Keratinocyte (primary cell): ENCODE measurements at regions not wholly inside any gene's neighbourhood (a gene's known extent, or its start where the extent isn't known, plus 50 kb on each side); places are given as distances from the start of the nearest gene placed in this dataset.
"Not testable (repeated sequence)": the region's sequence is repeated elsewhere in the genome, so short reads cannot be mapped to it uniquely, and the experiment has no call there.

Experiments used
- CTCF ChIP-seq, 3 experiments: IDR thresholded peaks in 1 of 3; conservative IDR thresholded peaks in 1 of 3; optimal IDR thresholded peaks in 1 of 3; 2 replicates in 2 of 3; 3 replicates in 1 of 3; pipeline versions ENCODE3 to v1.5.1; 2011; ENCODE audit warnings: low read length in 3 of 3, mild to moderate bottlenecking in 3 of 3, moderate library complexity in 2 of 3, control low read depth in 1 of 3, inconsistent platforms in 1 of 3; ENCODE audit not compliant: insufficient read depth in 2 of 3; ENCODE audit errors: extremely low read depth in 1 of 3
- EZH2 ChIP-seq: IDR thresholded peaks from one replicate; pipeline ENCODE4 v1.6.1; 2012; ENCODE audit warnings: inconsistent platforms, mild to moderate bottlenecking, low read length, moderate library complexity

DNA sequence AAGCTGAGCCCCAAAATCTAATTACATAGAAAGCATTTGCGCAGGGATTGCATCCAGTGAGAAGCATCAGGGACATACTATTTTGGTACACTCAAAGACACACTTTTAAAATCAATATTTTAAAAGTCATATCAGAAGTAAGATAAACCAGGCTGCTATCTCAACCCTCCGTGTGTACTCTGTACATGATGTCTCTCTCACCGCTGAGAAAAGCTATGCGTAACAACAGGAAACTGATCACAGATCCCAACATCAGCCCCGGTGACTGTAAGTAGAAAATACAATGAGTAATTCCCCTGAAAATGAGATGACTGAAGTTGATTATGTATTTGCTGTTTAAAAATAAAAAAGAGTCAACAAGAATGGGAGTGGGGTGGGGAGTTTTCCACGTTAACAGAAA lies 329.8 kb downstream of the BCL2L11 start:
- not testable (repeated sequence) for TF ChIP-seq CTCF (optimal IDR thresholded peaks at IDR 0.05 in 1 of 3, IDR thresholded peaks at IDR 0.05 in 1 of 3, conservative IDR thresholded peaks at IDR 0.05 in 1 of 3; ENCODE audit: extremely low read depth in 1 of 3, insufficient read depth in 2 of 3, low read length in 3 of 3); EZH2
